NOMO-1 treated with DMSO at 0.1 percent for 48 hours (cell line): ENCODE measurements at regions not wholly inside any gene's neighbourhood (a gene's known extent, or its start where the extent isn't known, plus 50 kb on each side); places are given as distances from the start of the nearest gene placed in this dataset.

Source experiments
- DNase-seq: peaks from one replicate; lab custom pipeline; 2025; ENCODE audit not compliant: unreplicated experiment; lab: John Stamatoyannopoulos, UW

- no peak for DNase-seq
Observed at GRCh38 chr1:115493834-115494233, 147.9 kb upstream of the VANGL1 start.

GRCh38 chr1:115492880-115493279 lies 148.9 kb upstream of the VANGL1 start:
- DNase-seq = no peak

- DNase-seq = no peak
Observed at GRCh38 chr1:115492019-115492595, 149.7 kb upstream of the VANGL1 start.

GRCh38 chr1:115491298-115492018 lies 150.3 kb upstream of the VANGL1 start:
- DNase-seq = no peak

- no peak for DNase-seq
Observed at GRCh38 chr1:115479055-115479482, 141.0 kb upstream of the NGF start.

- DNase-seq = no peak
Observed at GRCh38 chr1:115477071-115477470, 139.0 kb upstream of the NGF start.

- DNase-seq = no peak
Observed at GRCh38 chr1:115476616-115477015, 138.6 kb upstream of the NGF start.

GRCh38 chr1:115475901-115476300 lies 137.9 kb upstream of the NGF start:
- no peak for DNase-seq

GRCh38 chr1:115475252-115475651 lies 137.2 kb upstream of the NGF start:
- no peak for DNase-seq

GRCh38 chr1:115473986-115474565 lies 136.0 kb upstream of the NGF start:
- no peak for DNase-seq

GRCh38 chr1:115469703-115470476 lies 131.8 kb upstream of the NGF start:
- DNase-seq = peak; percentile 35

GRCh38 chr1:115467790-115468189 lies 129.7 kb upstream of the NGF start:
- no peak for DNase-seq

- DNase-seq = no peak
Observed at GRCh38 chr1:115467196-115467595, 129.1 kb upstream of the NGF start.

GRCh38 chr1:115466433-115466832 lies 128.4 kb upstream of the NGF start:
- DNase-seq = no peak

GRCh38 chr1:115465802-115466363 lies 127.8 kb upstream of the NGF start:
- no peak for DNase-seq

GRCh38 chr1:115463347-115463746 lies 125.3 kb upstream of the NGF start:
- no peak for DNase-seq

- DNase-seq = no peak
Observed at GRCh38 chr1:115462566-115463076, 124.6 kb upstream of the NGF start.

GRCh38 chr1:115461526-115461925 lies 123.5 kb upstream of the NGF start:
- no peak for DNase-seq

- no peak for DNase-seq
Observed at GRCh38 chr1:115459161-115459560, 121.1 kb upstream of the NGF start.

GRCh38 chr1:115458426-115459114 lies 120.5 kb upstream of the NGF start:
- no peak for DNase-seq

- no peak for DNase-seq
Observed at GRCh38 chr1:115457289-115457688, 119.2 kb upstream of the NGF start.
